Right lobe of liver (tissue), 4 donors: ENCODE measurements at regions not wholly inside any gene's neighbourhood (a gene's known extent, or its start where the extent isn't known, plus 50 kb on each side); places are given as distances from the start of the nearest gene placed in this dataset.

Experiments used
- POLR2A ChIP-seq: fragments of 450-650 bp; IDR thresholded peaks from one replicate; pipeline ENCODE4 v1.6.1; 2017; ENCODE audit warnings: antibody characterized with exemption, mild to moderate bottlenecking
- TF ChIP-seq, protein P1 (sequence below), 4 donors: fragments of 200-600 bp in 3 of 4; fragments of 450-650 bp in 1 of 4; IDR thresholded peaks; one replicate each; pipeline versions ENCODE4 v1.5.1 to v1.8.0; 2016 to 2022; ENCODE audit warnings: antibody characterized with exemption in 4 of 4, mild to moderate bottlenecking in 2 of 4
- donor health status: DM: no; HTN: no; CAD: no.
- donor health status: DM: no; HTN: no; CAD: no.
- donor health status: DM: no; HTN: yes; CAD: no.

DNA sequence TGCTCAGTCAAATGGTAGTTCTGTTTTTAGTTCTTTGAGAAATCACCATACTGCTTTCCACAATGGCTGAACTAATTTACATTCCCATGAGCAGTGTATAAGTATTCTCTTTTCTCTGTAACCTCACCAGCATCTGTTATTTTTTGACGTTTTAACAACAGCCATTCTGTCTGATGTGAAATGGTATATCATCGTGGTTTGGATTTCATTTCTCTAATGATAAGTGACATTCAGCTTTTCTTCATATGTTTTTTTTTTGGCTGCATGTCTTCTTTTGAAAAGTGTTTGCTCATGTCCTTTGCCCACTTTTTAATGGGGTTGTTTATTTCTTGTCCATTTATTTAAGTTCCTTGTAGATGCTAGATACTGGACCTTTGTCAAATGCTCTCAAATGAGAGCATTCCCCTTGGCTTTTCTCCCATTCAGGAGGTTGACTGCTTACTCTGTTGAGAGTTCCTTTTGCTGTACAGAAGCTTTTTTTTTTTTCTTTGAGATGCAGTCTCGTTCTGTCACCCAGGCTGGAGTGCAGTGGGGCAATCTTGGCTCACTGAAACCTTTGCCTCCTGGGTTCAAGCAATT, 58.7 kb upstream of the RGMB start:
- TF ChIP-seq, protein P1, sequence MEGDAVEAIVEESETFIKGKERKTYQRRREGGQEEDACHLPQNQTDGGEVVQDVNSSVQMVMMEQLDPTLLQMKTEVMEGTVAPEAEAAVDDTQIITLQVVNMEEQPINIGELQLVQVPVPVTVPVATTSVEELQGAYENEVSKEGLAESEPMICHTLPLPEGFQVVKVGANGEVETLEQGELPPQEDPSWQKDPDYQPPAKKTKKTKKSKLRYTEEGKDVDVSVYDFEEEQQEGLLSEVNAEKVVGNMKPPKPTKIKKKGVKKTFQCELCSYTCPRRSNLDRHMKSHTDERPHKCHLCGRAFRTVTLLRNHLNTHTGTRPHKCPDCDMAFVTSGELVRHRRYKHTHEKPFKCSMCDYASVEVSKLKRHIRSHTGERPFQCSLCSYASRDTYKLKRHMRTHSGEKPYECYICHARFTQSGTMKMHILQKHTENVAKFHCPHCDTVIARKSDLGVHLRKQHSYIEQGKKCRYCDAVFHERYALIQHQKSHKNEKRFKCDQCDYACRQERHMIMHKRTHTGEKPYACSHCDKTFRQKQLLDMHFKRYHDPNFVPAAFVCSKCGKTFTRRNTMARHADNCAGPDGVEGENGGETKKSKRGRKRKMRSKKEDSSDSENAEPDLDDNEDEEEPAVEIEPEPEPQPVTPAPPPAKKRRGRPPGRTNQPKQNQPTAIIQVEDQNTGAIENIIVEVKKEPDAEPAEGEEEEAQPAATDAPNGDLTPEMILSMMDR (IDR thresholded peaks at IDR 0.05), result no peak
- TF ChIP-seq POLR2A, result no peak
